ENCODE measurements at regions not wholly inside any gene's neighbourhood (a gene's known extent, or its start where the extent isn't known, plus 50 kb on each side); places are given as distances from the start of the nearest gene placed in this dataset.

DNA sequence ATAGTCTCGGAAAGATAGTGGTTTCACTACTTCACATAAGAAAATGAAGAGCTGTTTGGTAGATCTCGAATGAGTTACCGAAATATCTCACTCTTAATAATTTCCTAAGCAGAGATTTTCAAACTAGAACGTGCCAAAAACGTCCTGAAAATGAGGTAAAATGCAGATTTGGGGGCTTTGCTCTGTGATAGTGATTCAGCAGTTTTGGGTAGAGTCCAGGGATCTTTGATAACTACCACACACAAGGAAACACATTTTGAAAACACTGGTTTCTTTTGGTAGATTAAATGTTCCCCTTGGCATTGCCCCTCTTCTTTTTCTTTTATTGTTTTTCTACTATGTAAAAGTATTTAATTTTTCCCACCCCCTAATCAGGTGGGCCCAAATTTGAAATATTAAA lies 125.9 kb downstream of the EBLN2 start:
- DNase-seq (ENCODE audit: low read depth, low spot score) (no peak), ATAC-seq (no peak)
- Histone ChIP-seq H3K36me3 (ENCODE audit: control insufficient read depth, insufficient read depth, low read length) (no peaks in the 10 kb centered on the region), H3K4me1 (ENCODE audit: control insufficient read depth, insufficient read depth, low read length) (no peaks in the 10 kb centered on the region), H3K9me3 (ENCODE audit: control insufficient read depth, insufficient read depth, low read depth, low read length) (no peaks in the 10 kb centered on the region), H3K27ac (ENCODE audit: low read length) (no peak overlapping the region), H3K4me3 (ENCODE audit: low read depth in 2 of 2, low read length in 2 of 2) (no peak overlapping the region), H3K27me3 (ENCODE audit: control insufficient read depth, insufficient read depth, low read length) (no peaks in the 10 kb centered on the region)
- TF ChIP-seq TCF7L2 (IDR thresholded peaks at IDR 0.05; ENCODE audit: low read depth, low read length) (no peak), POLR2AphosphoS5 (IDR thresholded peaks at IDR 0.05; ENCODE audit: low read depth, low read length) (no peak), SIN3A (IDR thresholded peaks at IDR 0.05; ENCODE audit: borderline replicate concordance, insufficient read depth, low read depth, low read length) (no peak)
- TF ChIP-seq, protein P1, sequence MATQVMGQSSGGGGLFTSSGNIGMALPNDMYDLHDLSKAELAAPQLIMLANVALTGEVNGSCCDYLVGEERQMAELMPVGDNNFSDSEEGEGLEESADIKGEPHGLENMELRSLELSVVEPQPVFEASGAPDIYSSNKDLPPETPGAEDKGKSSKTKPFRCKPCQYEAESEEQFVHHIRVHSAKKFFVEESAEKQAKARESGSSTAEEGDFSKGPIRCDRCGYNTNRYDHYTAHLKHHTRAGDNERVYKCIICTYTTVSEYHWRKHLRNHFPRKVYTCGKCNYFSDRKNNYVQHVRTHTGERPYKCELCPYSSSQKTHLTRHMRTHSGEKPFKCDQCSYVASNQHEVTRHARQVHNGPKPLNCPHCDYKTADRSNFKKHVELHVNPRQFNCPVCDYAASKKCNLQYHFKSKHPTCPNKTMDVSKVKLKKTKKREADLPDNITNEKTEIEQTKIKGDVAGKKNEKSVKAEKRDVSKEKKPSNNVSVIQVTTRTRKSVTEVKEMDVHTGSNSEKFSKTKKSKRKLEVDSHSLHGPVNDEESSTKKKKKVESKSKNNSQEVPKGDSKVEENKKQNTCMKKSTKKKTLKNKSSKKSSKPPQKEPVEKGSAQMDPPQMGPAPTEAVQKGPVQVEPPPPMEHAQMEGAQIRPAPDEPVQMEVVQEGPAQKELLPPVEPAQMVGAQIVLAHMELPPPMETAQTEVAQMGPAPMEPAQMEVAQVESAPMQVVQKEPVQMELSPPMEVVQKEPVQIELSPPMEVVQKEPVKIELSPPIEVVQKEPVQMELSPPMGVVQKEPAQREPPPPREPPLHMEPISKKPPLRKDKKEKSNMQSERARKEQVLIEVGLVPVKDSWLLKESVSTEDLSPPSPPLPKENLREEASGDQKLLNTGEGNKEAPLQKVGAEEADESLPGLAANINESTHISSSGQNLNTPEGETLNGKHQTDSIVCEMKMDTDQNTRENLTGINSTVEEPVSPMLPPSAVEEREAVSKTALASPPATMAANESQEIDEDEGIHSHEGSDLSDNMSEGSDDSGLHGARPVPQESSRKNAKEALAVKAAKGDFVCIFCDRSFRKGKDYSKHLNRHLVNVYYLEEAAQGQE (IDR thresholded peaks at IDR 0.05; ENCODE audit: insufficient read depth in 1 of 2, low read depth in 2 of 2, low read length in 1 of 2) = no peak
- TF ChIP-seq, protein P2, sequence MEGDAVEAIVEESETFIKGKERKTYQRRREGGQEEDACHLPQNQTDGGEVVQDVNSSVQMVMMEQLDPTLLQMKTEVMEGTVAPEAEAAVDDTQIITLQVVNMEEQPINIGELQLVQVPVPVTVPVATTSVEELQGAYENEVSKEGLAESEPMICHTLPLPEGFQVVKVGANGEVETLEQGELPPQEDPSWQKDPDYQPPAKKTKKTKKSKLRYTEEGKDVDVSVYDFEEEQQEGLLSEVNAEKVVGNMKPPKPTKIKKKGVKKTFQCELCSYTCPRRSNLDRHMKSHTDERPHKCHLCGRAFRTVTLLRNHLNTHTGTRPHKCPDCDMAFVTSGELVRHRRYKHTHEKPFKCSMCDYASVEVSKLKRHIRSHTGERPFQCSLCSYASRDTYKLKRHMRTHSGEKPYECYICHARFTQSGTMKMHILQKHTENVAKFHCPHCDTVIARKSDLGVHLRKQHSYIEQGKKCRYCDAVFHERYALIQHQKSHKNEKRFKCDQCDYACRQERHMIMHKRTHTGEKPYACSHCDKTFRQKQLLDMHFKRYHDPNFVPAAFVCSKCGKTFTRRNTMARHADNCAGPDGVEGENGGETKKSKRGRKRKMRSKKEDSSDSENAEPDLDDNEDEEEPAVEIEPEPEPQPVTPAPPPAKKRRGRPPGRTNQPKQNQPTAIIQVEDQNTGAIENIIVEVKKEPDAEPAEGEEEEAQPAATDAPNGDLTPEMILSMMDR (IDR thresholded peaks at IDR 0.05) = no peak
- in situ Hi-C loops (cut with HindIII; ENCODE audit: low pct_unique_long_range_greater_than_20kb, low sequenced_read_pairs) = no loop called here
- intact Hi-C loops (cut with micrococcal nuclease; ENCODE audit: unreplicated experiment) = no loop called here
- ChIA-PET POLR2A (no interaction called here), CTCF (no interaction called here)
- no TSS peak for BruUV-seq (replicated peaks)

DNA sequence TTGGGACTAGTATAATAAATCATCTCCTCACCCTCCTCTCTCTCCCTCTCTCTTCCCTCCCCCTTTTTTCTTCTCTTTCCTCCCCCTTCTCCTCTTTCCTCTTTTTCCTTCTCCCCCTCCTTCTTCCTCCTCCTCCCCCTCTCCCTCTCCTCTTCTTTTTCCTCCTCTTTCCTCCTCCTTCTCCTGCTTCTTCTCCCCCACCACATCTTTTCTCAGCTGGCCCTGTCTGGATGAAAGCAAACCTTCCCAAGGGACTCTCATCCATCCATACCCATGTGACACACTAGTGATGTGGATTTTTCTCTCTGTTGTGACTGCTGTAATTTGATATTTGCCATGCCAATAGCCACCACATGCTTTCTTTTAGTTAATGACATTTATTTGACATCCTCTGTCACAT lies 127.2 kb downstream of the EBLN2 start:
- ChIA-PET POLR2A (no interaction called here), CTCF (no interaction called here)
- Histone ChIP-seq H3K36me3 (ENCODE audit: control insufficient read depth, insufficient read depth, low read length) (no peaks in the 10 kb centered on the region), H3K27ac (ENCODE audit: low read length) (no peak overlapping the region), H3K9me3 (ENCODE audit: control insufficient read depth, insufficient read depth, low read depth, low read length) (no peaks in the 10 kb centered on the region), H3K27me3 (ENCODE audit: control insufficient read depth, insufficient read depth, low read length) (no peaks in the 10 kb centered on the region), H3K4me1 (ENCODE audit: control insufficient read depth, insufficient read depth, low read length) (no peaks in the 10 kb centered on the region), H3K4me3 (ENCODE audit: low read depth in 2 of 2, low read length in 2 of 2) (no peak overlapping the region)
- BruUV-seq (replicated peaks) = no TSS peak
- ATAC-seq = no peak
- DNase-seq (ENCODE audit: low read depth, low spot score) = no peak
- intact Hi-C loops (cut with micrococcal nuclease; ENCODE audit: unreplicated experiment) (no loop called here), in situ Hi-C loops (cut with HindIII; ENCODE audit: low pct_unique_long_range_greater_than_20kb, low sequenced_read_pairs) (no loop called here)
- TF ChIP-seq, protein P1 (IDR thresholded peaks at IDR 0.05; ENCODE audit: insufficient read depth in 1 of 2, low read depth in 2 of 2, low read length in 1 of 2) = no peak
- no peak for TF ChIP-seq SIN3A (IDR thresholded peaks at IDR 0.05; ENCODE audit: borderline replicate concordance, insufficient read depth, low read depth, low read length)
- TF ChIP-seq TCF7L2 (IDR thresholded peaks at IDR 0.05; ENCODE audit: low read depth, low read length) = no peak
- TF ChIP-seq, protein P2 (IDR thresholded peaks at IDR 0.05) = no peak
- TF ChIP-seq POLR2AphosphoS5 (IDR thresholded peaks at IDR 0.05; ENCODE audit: low read depth, low read length) = no peak

Measured in Panc1 (cell line).